Body of pancreas (tissue), 4 donors: ENCODE measurements at regions not wholly inside any gene's neighbourhood (a gene's known extent, or its start where the extent isn't known, plus 50 kb on each side); places are given as distances from the start of the nearest gene placed in this dataset.
A peak's percentile ranks its signal among the peaks of the same experiment; 100 is the strongest.

ENCODE experiments used
- ATAC-seq: fragments of 150-250 bp; one replicate; pipeline ENCODE4 v1.9.1; 2016
- DNase-seq, 4 donors: peaks; one replicate each; pipeline ENCODE4 v3.0.0-alpha.2; 2019
- H3K27ac ChIP-seq, 4 donors: fragments of 200-600 bp; sonication (generic); 1 replicate in 3 of 4; 2 replicates in 1 of 4; pipeline versions ENCODE4 v1.5.1 to v1.6.1; 2016 to 2019; ENCODE audit warnings: mild to moderate bottlenecking in 1 of 4, mixed read lengths in 1 of 4, moderate library complexity in 1 of 4
- H3K27me3 ChIP-seq, 2 donors: fragments of 200-600 bp; sonication (generic); one replicate each; pipeline ENCODE4 v1.6.0; 2016; ENCODE audit warnings: mild to moderate bottlenecking in 1 of 2
- H3K36me3 ChIP-seq, 2 donors: fragments of 200-600 bp; sonication (generic); replicated peaks in 1 of 2; 2 replicates each; pipeline ENCODE4 v1.5.1; 2016; ENCODE audit warnings: low read depth in 2 of 2; ENCODE audit not compliant: insufficient read depth in 1 of 2
- H3K4me1 ChIP-seq: fragments of 200-600 bp; sonication (generic); one replicate; pipeline ENCODE4 v1.6.0; 2016
- H3K4me3 ChIP-seq, 2 donors: fragments of 200-600 bp; sonication (generic); 1 replicate in 1 of 2; 2 replicates in 1 of 2; pipeline ENCODE4 v1.5.1; 2016 to 2019
- H3K9me3 ChIP-seq, 3 donors: fragments of 200-600 bp; sonication (generic); 1 replicate in 2 of 3; 2 replicates in 1 of 3; pipeline ENCODE4 v1.5.1; 2016
- CTCF ChIP-seq, 7 experiments: fragments of 450-650 bp in 4 of 7; fragments of 200-600 bp in 3 of 7; sonication (generic) in 3 of 7; IDR thresholded peaks; one replicate each; pipeline ENCODE4 v1.5.1; 2016 to 2019; ENCODE audit warnings: antibody characterized with exemption in 7 of 7
- POLR2A ChIP-seq, 3 donors: fragments of 450-650 bp; IDR thresholded peaks; one replicate each; pipeline ENCODE4 v1.6.1; 2016; ENCODE audit warnings: antibody characterized with exemption in 3 of 3, mild to moderate bottlenecking in 2 of 3
- WGBS, 2 donors: methylation state at CpG; one replicate each; pipeline ENCODE4 v1.1.5; 2017; 5-methylcytosine and 5-hydroxymethylcytosine counted together
- intact Hi-C: fragments of 100-400 bp; cut with DNase I; formaldehyde crosslinking; loops from one replicate; pipeline ENCODE4 v1.15.1; 2023

GRCh38 chr3:161156936-161157335 lies 51.8 kb upstream of the B3GALNT1 start:
- Histone ChIP-seq H3K9me3 (no peaks in the 10 kb centered on the region), H3K36me3 (no peaks in the 10 kb centered on the region), H3K4me3 (no peak overlapping the region), H3K27ac (no peak overlapping the region), H3K4me1 (no peaks in the 10 kb centered on the region), H3K27me3 (no peaks in the 10 kb centered on the region)
- TF ChIP-seq POLR2A (IDR thresholded peaks at IDR 0.05), result no peak
- TF ChIP-seq CTCF (IDR thresholded peaks at IDR 0.05), result no peak
- ATAC-seq, result no peak
- 79% methylated on average over 5 of the region's 5 CpGs for WGBS, 2 donors
- intact Hi-C loops, result no loop called here
- DNase-seq, result no peak

- Histone ChIP-seq H3K9me3 (no peaks in the 10 kb centered on the region), H3K27me3 (no peaks in the 10 kb centered on the region), H3K4me3 (no peak overlapping the region), H3K4me1 (no peaks in the 10 kb centered on the region), H3K36me3 (no peaks in the 10 kb centered on the region), H3K27ac (no peak overlapping the region)
- no peak for ATAC-seq
- intact Hi-C loops, result no loop called here
- 93 to 95% methylated on average over 20 of the region's 20 CpGs for WGBS, 2 donors
- no peak for DNase-seq
- TF ChIP-seq CTCF (IDR thresholded peaks at IDR 0.05) (no peak), POLR2A (IDR thresholded peaks at IDR 0.05) (no peak)
These were observed 56.5 kb upstream of the B3GALNT1 start for GRCh38 chr3:161161603-161162002.

GRCh38 chr3:161163297-161163696 lies 57.8 kb upstream of the NMD3 start:
- ATAC-seq, result no peak
- 33 to 52% methylated on average over 1 of the region's 1 CpG for WGBS, 2 donors
- no peaks in the 10 kb centered on the region for H3K9me3 ChIP-seq
- no peaks in the 10 kb centered on the region for H3K27me3 ChIP-seq
- no peak overlapping the region for H3K4me3 ChIP-seq
- no peak overlapping the region for H3K27ac ChIP-seq
- intact Hi-C loops, result no loop called here
- TF ChIP-seq POLR2A (IDR thresholded peaks at IDR 0.05), result no peak
- no peak for TF ChIP-seq CTCF (IDR thresholded peaks at IDR 0.05)
- H3K4me1 ChIP-seq, result no peaks in the 10 kb centered on the region
- DNase-seq, result no peak
- no peaks in the 10 kb centered on the region for H3K36me3 ChIP-seq

- no peaks in the 10 kb centered on the region for H3K27me3 ChIP-seq
- H3K27ac ChIP-seq, result no peak overlapping the region
- DNase-seq (no peak), ATAC-seq (no peak)
- intact Hi-C loops, result no loop called here
- no peak for TF ChIP-seq CTCF (IDR thresholded peaks at IDR 0.05)
- no peak for TF ChIP-seq POLR2A (IDR thresholded peaks at IDR 0.05)
- H3K36me3 ChIP-seq, result no peaks in the 10 kb centered on the region
- H3K4me3 ChIP-seq, result no peak overlapping the region
- WGBS, 2 donors, result 90 to 93% methylated on average over 4 of the region's 4 CpGs
- no peaks in the 10 kb centered on the region for H3K9me3 ChIP-seq
- H3K4me1 ChIP-seq, result no peaks in the 10 kb centered on the region
These were observed 55.1 kb upstream of the NMD3 start for GRCh38 chr3:161166051-161166450.

GRCh38 chr3:161171113-161171512 lies 50.0 kb upstream of the NMD3 start:
- Histone ChIP-seq H3K27ac (no peak overlapping the region), H3K9me3 (no peaks in the 10 kb centered on the region), H3K4me1 (no peaks in the 10 kb centered on the region), H3K27me3 (no peaks in the 10 kb centered on the region), H3K4me3 (no peak overlapping the region), H3K36me3 (no peaks in the 10 kb centered on the region)
- WGBS, 2 donors, result 77 to 78% methylated on average over 2 of the region's 2 CpGs
- DNase-seq, result peak in 3 of 4 donors; percentile 11 to 39 (median 13)
- TF ChIP-seq CTCF (IDR thresholded peaks at IDR 0.05), result no peak
- TF ChIP-seq POLR2A (IDR thresholded peaks at IDR 0.05), result no peak
- ATAC-seq, result no peak
- intact Hi-C loops, result no loop called here
